Spleen (tissue), 11 donors: ENCODE measurements at regions not wholly inside any gene's neighbourhood (a gene's known extent, or its start where the extent isn't known, plus 50 kb on each side); places are given as distances from the start of the nearest gene placed in this dataset.

Experiments used
- DNase-seq: peaks from one replicate; pipeline ENCODE4 v3.0.0-alpha.2; 2020
- H3K27ac ChIP-seq, 8 donors: fragments of 200-600 bp; sonication (generic) in 7 of 8; 1 replicate in 4 of 8; 2 replicates in 4 of 8; pipeline versions ENCODE4 v1.5.0 to v1.8.0; 2016 to 2021; ENCODE audit warnings: inconsistent platforms in 4 of 8, mild to moderate bottlenecking in 4 of 8, moderate library complexity in 1 of 8
- H3K27me3 ChIP-seq, 7 donors: fragments of 200-600 bp; sonication (generic) in 6 of 7; replicated peaks in 1 of 7; 1 replicate in 4 of 7; 2 replicates in 3 of 7; pipeline versions ENCODE4 v1.5.0 to v1.8.0; 2016 to 2021; ENCODE audit warnings: inconsistent platforms in 3 of 7, mild to moderate bottlenecking in 1 of 7
- H3K36me3 ChIP-seq, 6 donors: fragments of 200-600 bp; sonication (generic) in 5 of 6; 1 replicate in 4 of 6; 2 replicates in 2 of 6; pipeline versions ENCODE4 v1.5.0 to v1.8.0; 2016 to 2021; ENCODE audit warnings: inconsistent platforms in 2 of 6
- H3K4me1 ChIP-seq, 6 donors: fragments of 200-600 bp; sonication (generic) in 5 of 6; 1 replicate in 3 of 6; 2 replicates in 3 of 6; pipeline versions ENCODE4 v1.5.0 to v1.8.0; 2016 to 2021; ENCODE audit warnings: inconsistent platforms in 3 of 6
- H3K4me3 ChIP-seq, 8 donors: fragments of 200-600 bp; sonication (generic) in 7 of 8; 1 replicate in 4 of 8; 2 replicates in 4 of 8; pipeline versions ENCODE4 v1.5.0 to v1.8.0; 2016 to 2021; ENCODE audit warnings: inconsistent platforms in 4 of 8, mild to moderate bottlenecking in 4 of 8, moderate library complexity in 2 of 8
- H3K9me3 ChIP-seq, 8 donors: fragments of 200-600 bp; sonication (generic) in 7 of 8; 1 replicate in 4 of 8; 2 replicates in 4 of 8; pipeline versions ENCODE4 v1.5.0 to v1.8.0; 2016 to 2021; ENCODE audit warnings: inconsistent platforms in 4 of 8
- POLR2A ChIP-seq, 3 donors: fragments of 450-650 bp; IDR thresholded peaks; one replicate each; pipeline ENCODE4 v1.5.1; 2017; ENCODE audit warnings: antibody characterized with exemption in 3 of 3, mild to moderate bottlenecking in 1 of 3
- POLR2AphosphoS5 ChIP-seq, 3 donors: sonication (generic); formaldehyde crosslinking; IDR thresholded peaks; one replicate each; pipeline ENCODE4 v1.5.1; 2017; ENCODE audit warnings: antibody characterized with exemption in 3 of 3
- WGBS, 5 donors: extraction: QIAGEN DNeasy Blood & Tissue Kit in 3 of 5; methylation state at CpG; one replicate each; pipeline versions ENCODE4 v1.1.5 to v1.1.7; 2013 to 2018; 5-methylcytosine and 5-hydroxymethylcytosine counted together
- intact Hi-C: fragments of 100-400 bp; cut with DNase I; formaldehyde crosslinking; loops from one replicate; pipeline ENCODE4 v1.15.0; 2023; ENCODE audit warnings: low total_unique reads
- TF ChIP-seq, protein P1 (sequence below), 11 experiments: fragments of 200-600 bp in 7 of 11; fragments of 450-650 bp in 4 of 11; sonication (generic) in 4 of 11; IDR thresholded peaks in 8 of 11; conservative IDR thresholded peaks in 3 of 11; 1 replicate in 7 of 11; 2 replicates in 4 of 11; pipeline versions ENCODE4 v1.4.0 to v1.8.0; 2016 to 2021; ENCODE audit warnings: antibody characterized with exemption in 11 of 11, inconsistent platforms in 4 of 11, mild to moderate bottlenecking in 1 of 11
- donor health status: healthy with polysubstance abuse.
- donor health status: DM: no; HTN: no; CAD: no; lungs with moderate emphysema.
- donor health status: DM: no; HTN: no; CAD: no.
- donor health status: Bipolar disorder and iron deficiency.
- donor health status: healthy.
- donor health status: DM: no; HTN: no; CAD: no.
- donor health status: DM: yes; HTN: yes; CAD: no.

DNA sequence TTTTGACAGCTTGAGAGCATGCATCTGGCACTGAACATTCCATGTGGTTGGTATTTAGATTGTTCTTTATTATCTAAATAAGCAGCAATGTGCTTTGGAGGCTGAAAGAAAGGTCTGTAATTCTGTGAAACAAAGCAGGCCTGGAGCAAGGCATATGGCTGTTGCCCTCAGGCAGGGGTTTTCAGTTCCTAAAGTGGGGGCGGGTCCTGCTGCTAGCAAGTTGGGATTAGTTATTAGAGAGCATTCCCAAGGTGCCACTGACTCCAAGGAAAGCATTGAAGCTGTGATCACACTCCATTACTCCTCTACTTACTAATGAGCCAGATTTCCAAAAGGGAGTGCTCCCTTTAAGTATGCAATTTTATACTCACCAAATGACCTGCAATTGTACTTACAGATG, 432.2 kb downstream of the OLFM4 start:
- no peak for DNase-seq
- no peak overlapping the region for H3K4me3 ChIP-seq
- no peaks in the 10 kb centered on the region for H3K27me3 ChIP-seq
- intact Hi-C loops, result no loop called here
- WGBS, 5 donors, result 42 to 67% (median 60%) methylated on average over 1 of the region's 1 CpG
- H3K27ac ChIP-seq, result no peak overlapping the region
- H3K36me3 ChIP-seq, result no peaks in the 10 kb centered on the region
- TF ChIP-seq POLR2AphosphoS5 (IDR thresholded peaks at IDR 0.05), result no peak
- TF ChIP-seq POLR2A (IDR thresholded peaks at IDR 0.05), result no peak
- TF ChIP-seq, protein P1, sequence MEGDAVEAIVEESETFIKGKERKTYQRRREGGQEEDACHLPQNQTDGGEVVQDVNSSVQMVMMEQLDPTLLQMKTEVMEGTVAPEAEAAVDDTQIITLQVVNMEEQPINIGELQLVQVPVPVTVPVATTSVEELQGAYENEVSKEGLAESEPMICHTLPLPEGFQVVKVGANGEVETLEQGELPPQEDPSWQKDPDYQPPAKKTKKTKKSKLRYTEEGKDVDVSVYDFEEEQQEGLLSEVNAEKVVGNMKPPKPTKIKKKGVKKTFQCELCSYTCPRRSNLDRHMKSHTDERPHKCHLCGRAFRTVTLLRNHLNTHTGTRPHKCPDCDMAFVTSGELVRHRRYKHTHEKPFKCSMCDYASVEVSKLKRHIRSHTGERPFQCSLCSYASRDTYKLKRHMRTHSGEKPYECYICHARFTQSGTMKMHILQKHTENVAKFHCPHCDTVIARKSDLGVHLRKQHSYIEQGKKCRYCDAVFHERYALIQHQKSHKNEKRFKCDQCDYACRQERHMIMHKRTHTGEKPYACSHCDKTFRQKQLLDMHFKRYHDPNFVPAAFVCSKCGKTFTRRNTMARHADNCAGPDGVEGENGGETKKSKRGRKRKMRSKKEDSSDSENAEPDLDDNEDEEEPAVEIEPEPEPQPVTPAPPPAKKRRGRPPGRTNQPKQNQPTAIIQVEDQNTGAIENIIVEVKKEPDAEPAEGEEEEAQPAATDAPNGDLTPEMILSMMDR (IDR thresholded peaks at IDR 0.05 in 8 of 11, conservative IDR thresholded peaks at IDR 0.05 in 3 of 11), result no peak
- H3K4me1 ChIP-seq, result no peaks in the 10 kb centered on the region
- H3K9me3 ChIP-seq, result peaks cover 0 to 14% (median 3%) of the 10 kb centered on the region in 8 donors

DNA sequence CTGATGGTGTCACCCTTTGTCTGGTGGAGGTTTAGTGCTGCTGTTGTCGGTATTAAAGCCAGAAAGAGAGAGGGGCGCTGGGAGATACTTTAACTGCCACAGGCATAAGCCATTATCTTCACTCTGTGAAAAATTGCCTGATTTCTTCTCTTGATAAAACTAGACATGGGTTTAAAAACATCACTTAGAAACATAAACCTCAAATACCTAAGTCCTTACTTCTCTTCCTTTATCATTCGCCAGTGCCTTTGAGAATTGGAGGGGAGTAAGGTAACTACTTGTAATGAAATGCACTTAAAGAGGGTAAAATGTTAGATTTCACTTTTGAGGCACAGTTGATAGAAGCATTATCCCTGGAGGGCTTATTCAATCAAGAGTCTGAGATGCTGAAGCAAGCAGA, 434.5 kb downstream of the OLFM4 start:
- WGBS, 5 donors, result 87 to 92% (median 89%) methylated on average over 3 of the region's 3 CpGs
- Histone ChIP-seq H3K36me3 (no peaks in the 10 kb centered on the region), H3K4me1 (no peaks in the 10 kb centered on the region), H3K27ac (no peak overlapping the region), H3K4me3 (no peak overlapping the region), H3K27me3 (no peaks in the 10 kb centered on the region), H3K9me3 (no peaks in the 10 kb centered on the region)
- no peak for DNase-seq
- TF ChIP-seq POLR2AphosphoS5 (IDR thresholded peaks at IDR 0.05), result no peak
- TF ChIP-seq POLR2A (IDR thresholded peaks at IDR 0.05), result no peak
- TF ChIP-seq, protein P1 (IDR thresholded peaks at IDR 0.05 in 8 of 11, conservative IDR thresholded peaks at IDR 0.05 in 3 of 11), result no peak
- intact Hi-C loops, result no loop called here

DNA sequence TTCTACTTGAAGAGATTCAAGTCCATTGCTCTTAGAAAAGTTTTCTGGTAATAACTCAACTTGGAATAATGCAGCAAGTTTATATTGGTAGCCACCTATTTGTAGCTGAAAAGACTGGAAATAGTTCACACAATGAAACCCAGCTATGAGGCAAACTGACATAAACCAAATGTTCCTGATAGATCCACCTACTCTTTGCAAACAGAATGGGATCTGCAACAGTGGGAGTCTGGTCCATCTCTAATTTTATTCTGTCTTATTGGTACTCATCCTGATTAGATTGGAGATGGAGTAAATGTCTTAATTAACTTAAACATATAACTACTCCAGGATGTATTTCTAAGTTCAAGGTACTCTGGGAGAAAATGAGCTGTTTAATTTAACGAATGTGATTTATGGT, 438.0 kb downstream of the OLFM4 start:
- DNase-seq, result no peak
- no peak overlapping the region for H3K27ac ChIP-seq
- no peaks in the 10 kb centered on the region for H3K9me3 ChIP-seq
- no peak overlapping the region for H3K4me3 ChIP-seq
- no peaks in the 10 kb centered on the region for H3K4me1 ChIP-seq
- no peaks in the 10 kb centered on the region for H3K27me3 ChIP-seq
- H3K36me3 ChIP-seq, result no peaks in the 10 kb centered on the region
- intact Hi-C loops, result no loop called here
- 85 to 93% (median 91%) methylated on average over 1 of the region's 1 CpG for WGBS, 5 donors
- TF ChIP-seq POLR2AphosphoS5 (IDR thresholded peaks at IDR 0.05), result no peak

DNA sequence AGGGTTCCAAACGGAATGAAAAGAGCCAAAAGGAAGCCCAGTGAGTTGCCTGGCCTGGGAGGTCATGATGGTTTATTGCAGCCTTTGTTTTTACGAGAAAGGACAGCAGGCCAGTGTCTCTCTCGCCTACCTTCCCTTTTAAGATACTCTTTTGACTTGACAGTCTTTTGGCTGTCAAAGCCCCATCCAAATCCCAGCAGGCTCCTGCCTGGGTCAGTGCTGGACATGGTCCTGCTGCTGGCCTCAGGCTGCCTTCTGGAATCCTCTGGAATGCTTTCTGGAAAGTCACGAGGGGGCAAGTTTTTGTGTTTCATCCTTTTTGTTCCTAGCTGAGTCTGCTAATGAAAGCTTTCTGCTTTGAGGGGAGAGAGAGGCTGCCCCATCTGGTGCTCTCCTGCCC, 444.8 kb downstream of the OLFM4 start:
- 43 to 55% (median 49%) methylated on average over 4 of the region's 4 CpGs for WGBS, 5 donors
- Histone ChIP-seq H3K36me3 (no peaks in the 10 kb centered on the region), H3K9me3 (peaks cover 0 to 5% (median 0%) of the 10 kb centered on the region in 8 donors), H3K27ac (no peak overlapping the region), H3K4me3 (no peak overlapping the region), H3K27me3 (no peaks in the 10 kb centered on the region), H3K4me1 (no peaks in the 10 kb centered on the region)
- no peak for TF ChIP-seq POLR2AphosphoS5 (IDR thresholded peaks at IDR 0.05)
- TF ChIP-seq, protein P1 (IDR thresholded peaks at IDR 0.05 in 8 of 11, conservative IDR thresholded peaks at IDR 0.05 in 3 of 11), result no peak
- no peak for TF ChIP-seq POLR2A (IDR thresholded peaks at IDR 0.05)
- intact Hi-C loops, result no loop called here
- no peak for DNase-seq

DNA sequence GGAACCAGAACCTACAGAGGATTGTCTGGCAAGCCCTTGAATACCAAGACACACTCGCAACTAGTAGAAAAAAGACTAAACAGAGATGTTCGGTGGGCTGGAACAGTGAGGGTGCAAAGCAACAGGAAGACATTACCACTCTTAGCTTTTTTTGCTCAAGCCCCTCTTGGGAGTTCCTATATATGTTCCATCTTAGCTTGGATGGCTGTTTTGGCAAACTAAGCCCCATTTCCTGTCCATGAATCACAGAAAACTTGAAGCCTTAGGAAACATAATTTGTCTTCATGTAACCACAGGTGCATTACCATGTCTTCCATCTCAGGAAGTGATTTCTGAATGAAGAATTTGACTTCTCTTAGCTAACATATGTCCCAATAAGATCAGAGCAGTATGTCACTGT, 446.3 kb downstream of the OLFM4 start:
- no peaks in the 10 kb centered on the region for H3K4me1 ChIP-seq
- TF ChIP-seq POLR2A (IDR thresholded peaks at IDR 0.05) (no peak), POLR2AphosphoS5 (IDR thresholded peaks at IDR 0.05) (no peak)
- TF ChIP-seq, protein P1 (IDR thresholded peaks at IDR 0.05 in 8 of 11, conservative IDR thresholded peaks at IDR 0.05 in 3 of 11), result no peak
- 48 to 63% (median 59%) methylated on average over 2 of the region's 2 CpGs for WGBS, 5 donors
- intact Hi-C loops, result no loop called here
- H3K27me3 ChIP-seq, result no peaks in the 10 kb centered on the region
- H3K27ac ChIP-seq, result no peak overlapping the region
- H3K4me3 ChIP-seq, result no peak overlapping the region
- DNase-seq, result no peak
- H3K9me3 ChIP-seq, result peaks cover 0 to 14% (median 1%) of the 10 kb centered on the region in 8 donors
- H3K36me3 ChIP-seq, result no peaks in the 10 kb centered on the region
